ENCODE measurements at regions not wholly inside any gene's neighbourhood (a gene's known extent, or its start where the extent isn't known, plus 50 kb on each side); places are given as distances from the start of the nearest gene placed in this dataset.

GRCh38 chrX:6460893-6461490 is 73.9 kb downstream of the VCX3A start:
- no peak for TF ChIP-seq CTCF (conservative IDR thresholded peaks at IDR 0.05 in 1 of 2, IDR thresholded peaks at IDR 0.05 in 1 of 2; ENCODE audit: extremely low read depth in 1 of 2, insufficient read depth in 1 of 2, low read depth in 1 of 2, low read length in 2 of 2)
- no peak for TF ChIP-seq EZH2 (IDR thresholded peaks at IDR 0.05; ENCODE audit: borderline replicate concordance, low read length)
